Fibroblast of peridontal ligament (primary cell): ENCODE measurements at regions not wholly inside any gene's neighbourhood (a gene's known extent, or its start where the extent isn't known, plus 50 kb on each side); places are given as distances from the start of the nearest gene placed in this dataset.

ENCODE experiments used
- DNase-seq: peaks from one replicate; pipeline ENCODE4 v3.0.0-alpha.2; 2010; ENCODE audit errors: extremely low read depth

DNA sequence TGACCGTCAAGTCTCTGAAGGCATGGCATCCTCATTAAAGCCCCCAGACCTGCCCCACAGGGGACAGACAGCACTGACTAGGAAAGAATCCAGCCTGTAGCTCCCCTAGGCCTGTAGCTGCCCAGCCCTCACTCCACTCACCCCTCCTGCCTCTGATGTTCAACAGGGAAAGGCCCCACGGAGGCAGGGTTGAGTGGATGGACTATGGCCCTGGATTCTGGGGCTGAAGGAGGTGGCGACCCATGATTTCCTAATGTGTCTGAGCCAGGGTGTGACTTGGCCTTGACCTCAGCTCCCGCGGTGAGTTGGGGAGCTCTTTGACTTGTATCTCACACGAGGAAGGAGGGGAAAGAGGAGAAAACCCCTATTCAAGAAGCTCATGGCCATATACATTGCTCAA lies 238.5 kb upstream of the CSF3R start:
- no peak for DNase-seq

DNA sequence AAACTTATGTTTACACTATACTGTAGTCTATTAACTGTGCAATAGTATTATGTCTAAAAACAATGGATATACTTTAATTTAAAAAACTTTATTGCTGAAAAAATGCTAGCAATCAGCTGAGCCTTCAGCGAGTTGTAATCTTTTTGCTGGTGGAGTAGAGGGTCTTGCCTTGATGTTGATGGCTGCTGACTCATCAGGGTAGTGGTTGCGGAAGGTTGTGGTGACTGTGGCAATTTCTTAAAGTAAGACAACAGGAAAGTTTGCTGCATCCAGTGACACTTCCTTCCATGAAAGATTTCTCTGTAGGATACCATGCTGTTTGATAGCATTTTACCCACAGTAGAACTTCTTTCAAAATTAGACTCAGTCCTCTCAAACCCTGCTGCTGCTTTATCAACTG lies 234.7 kb upstream of the CSF3R start:
- no peak for DNase-seq

DNA sequence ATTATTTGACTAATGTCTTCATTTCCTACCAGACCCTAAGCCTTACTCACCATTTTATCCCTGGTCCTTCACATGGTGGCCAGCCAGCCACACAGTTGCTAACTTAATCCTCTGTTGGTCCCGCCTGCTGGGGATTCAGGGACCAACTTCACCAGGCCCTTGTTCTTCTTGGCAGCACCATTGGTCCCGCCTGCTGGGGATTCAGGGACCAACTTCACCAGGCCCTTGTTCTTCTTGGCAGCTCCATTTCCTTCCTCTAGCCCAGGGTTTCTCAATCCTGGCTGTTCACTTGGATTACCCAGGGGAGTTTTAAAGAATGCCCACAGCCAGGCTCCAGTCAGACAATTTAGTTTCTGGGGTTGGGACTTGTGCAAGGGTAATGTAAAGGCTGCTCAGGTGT lies 233.1 kb upstream of the CSF3R start:
- DNase-seq = no peak

DNA sequence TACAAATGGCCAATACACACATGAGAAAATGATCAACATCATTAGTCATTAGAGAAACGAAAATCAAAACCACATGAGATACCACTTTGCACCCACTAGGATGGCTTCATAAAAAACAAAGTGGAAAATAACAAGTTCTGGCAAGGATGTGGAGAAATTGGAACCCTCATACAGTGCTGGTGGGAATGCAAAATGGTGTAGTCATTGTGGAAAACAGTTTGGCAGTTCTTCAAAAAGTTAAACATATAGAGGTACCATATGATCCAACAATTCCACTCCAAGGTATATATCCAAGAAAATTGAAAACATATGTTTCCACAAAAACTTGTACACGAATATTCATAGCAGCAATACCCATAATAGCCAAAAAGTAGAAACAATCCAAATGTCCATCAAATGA lies 231.6 kb upstream of the CSF3R start:
- DNase-seq = no peak

DNA sequence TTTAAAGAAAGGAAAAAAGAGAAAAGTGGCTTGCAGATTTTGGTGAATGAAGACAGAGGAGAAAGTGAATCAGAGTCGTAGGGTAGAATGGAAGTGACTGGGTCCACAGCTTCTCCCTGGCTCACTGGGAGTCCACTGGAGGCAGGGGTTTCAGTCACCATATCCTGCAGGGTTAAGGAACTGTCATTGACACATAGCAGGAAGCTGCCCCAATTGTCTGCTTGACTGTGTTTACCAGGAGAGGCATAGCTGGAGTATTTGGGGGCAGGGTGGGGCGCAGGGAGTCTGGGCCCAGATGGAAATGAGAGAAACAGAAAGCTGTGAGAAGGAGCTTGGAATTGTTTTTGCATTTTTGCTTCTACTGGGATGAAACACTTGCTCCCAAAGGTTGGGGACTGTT lies 228.8 kb upstream of the CSF3R start:
- DNase-seq = no peak

DNA sequence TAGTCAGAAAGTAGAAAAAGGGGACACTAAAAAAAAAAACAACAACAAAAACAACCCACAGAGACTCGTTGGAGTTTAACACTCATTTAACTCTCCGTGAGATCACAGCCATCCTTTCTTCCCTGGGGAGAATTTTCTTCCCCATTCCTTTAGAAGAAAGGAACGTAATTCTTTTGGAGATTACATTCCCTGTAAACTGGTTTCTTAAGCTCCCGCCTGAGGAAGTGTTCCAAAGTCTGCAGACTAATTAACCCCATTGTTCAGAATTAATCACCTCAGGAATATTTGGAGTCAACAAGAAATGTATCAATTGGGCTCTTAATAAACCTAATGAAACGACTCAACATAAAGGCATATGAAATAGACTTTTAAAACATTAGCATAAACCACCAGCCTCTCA lies 228.2 kb upstream of the CSF3R start:
- no peak for DNase-seq

GRCh38 chr1:36709869-36710481 lies 227.3 kb upstream of the CSF3R start:
- no peak for DNase-seq

DNA sequence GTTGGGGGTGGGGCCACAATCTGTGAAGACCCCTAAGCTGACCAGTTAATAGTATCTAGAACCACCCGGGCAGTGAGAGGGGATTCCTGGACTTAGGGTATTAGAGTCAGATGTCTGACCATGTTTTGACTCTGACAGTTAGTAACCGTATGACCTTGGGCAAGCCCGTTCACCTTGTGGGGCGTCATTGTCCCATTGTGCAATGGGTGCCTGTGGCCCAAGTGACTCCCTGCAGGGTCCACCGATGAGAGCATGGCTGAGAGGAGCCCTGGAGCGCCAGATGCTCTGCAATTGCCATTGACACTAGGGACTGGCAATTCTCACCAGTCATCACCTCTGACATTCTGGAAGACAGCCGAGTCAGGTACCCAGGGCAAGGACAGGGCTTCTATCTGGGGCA lies 225.9 kb upstream of the CSF3R start:
- no peak for DNase-seq

GRCh38 chr1:36707221-36707620 lies 224.5 kb upstream of the CSF3R start:
- no peak for DNase-seq

- no peak for DNase-seq
These were observed 223.7 kb upstream of the CSF3R start for GRCh38 chr1:36706416-36706815.

DNA sequence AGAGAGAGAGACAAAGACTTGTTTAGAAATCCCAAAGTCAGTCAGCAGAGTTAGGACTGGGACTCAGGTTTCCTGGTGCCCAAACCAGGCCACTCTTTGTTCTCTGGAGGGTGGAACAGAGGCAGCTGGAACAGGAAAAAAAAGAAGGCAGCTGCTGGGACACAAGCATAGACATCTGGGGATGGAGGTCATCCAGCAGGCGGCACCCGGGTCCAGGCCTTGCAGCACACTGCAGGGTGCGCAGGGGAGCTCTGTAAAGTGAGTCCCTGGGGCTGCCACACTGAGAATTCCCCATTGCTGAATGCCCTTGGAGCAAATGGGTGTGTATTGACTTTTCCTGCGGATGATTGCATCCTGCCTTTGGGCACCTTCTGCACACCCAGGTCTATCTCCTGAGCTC lies 222.9 kb upstream of the CSF3R start:
- no peak for DNase-seq

DNA sequence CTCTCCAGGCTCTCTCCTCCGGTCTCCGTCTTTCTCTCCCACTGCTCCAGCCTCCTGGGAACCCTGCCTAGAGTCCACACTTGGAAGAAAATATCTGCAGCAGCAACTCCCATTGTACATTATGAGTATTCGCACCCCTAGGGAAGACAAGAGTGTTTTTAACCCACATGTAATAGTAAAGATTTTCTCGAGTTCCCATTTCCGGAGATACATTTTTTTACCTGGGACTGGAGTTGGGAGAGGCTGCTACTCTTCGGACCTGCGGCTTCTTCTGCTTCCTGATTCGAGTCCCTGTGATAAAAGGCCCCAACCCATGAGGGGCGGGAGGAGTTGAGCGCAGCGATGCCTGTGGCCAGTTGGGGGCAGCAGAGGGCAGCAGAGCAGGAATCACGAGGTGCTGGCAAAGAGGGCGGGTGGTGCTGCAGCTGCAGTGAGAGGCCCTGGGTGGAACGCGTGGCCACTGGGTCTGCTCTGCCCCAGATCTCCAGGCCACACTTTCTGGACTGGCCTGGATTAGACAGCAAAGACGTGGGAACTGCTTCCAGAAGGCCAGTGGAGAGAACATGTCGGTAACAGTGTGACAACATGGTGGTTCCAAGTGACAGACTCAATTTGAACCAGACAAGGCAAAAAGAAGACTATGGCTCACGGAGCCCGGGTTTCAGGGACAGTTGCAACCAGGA lies 221.0 kb upstream of the CSF3R start:
- peak; percentile 23 for DNase-seq

GRCh38 chr1:36702963-36703362 lies 220.2 kb upstream of the CSF3R start:
- no peak for DNase-seq

- no peak for DNase-seq
These were observed 216.6 kb upstream of the CSF3R start for GRCh38 chr1:36699113-36699911.

- no peak for DNase-seq
These were observed 215.3 kb upstream of the CSF3R start for GRCh38 chr1:36697836-36698605.

- DNase-seq = no peak
These were observed 213.7 kb upstream of the CSF3R start for GRCh38 chr1:36696261-36696940.

DNA sequence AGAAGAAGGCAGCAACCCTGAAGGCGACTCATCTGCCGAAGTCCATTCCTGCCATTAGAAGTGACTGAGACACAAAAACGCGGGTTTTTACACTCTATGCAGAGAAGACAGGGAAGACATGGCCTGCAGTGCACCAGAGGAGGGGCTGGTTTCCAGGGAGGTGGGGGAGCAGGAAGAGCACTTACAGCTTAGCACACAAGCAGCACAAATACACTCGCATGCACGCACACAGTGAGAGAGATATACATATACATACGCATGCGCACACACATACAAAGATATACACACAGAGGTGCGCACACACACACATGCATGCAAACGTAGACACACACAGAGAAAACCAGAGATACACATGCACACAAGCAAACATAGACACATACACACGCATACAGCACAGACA lies 210.9 kb upstream of the CSF3R start:
- DNase-seq = no peak

- no peak for DNase-seq
These were observed 210.4 kb upstream of the CSF3R start for GRCh38 chr1:36693161-36693525.

DNA sequence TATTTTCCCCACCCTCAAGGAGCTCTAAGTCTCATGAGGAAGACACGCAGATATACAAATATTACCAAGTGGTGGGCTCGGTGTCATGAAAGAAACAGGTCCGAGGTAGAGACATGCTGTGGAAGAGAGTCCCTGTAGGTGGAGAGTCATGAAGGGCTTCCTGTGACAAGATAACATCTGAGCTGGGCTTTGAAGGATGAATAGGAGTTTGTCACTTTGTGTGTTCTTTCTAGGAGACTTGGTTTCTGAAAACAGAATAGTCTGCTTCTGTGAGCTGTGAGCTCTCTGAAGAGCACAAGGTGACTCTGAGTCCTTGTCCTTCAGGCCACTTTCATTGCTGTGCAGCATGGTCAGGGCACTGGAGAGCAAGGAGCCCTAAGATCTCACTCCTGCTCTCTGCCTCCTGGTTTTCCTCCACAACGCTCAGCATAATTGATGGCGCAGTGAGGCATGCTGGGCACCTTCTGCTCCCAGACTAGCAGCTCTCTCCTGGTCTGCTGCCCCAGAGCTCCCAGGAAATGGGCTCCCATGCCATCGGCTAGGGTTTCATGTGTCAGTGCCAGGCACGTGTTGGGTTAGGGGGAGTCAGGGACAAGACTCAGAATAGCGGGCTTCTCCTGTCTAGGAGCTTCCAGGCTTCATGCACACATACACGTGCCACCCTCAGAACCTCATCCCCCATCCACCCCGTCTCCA lies 209.9 kb upstream of the CSF3R start:
- DNase-seq = no peak

DNA sequence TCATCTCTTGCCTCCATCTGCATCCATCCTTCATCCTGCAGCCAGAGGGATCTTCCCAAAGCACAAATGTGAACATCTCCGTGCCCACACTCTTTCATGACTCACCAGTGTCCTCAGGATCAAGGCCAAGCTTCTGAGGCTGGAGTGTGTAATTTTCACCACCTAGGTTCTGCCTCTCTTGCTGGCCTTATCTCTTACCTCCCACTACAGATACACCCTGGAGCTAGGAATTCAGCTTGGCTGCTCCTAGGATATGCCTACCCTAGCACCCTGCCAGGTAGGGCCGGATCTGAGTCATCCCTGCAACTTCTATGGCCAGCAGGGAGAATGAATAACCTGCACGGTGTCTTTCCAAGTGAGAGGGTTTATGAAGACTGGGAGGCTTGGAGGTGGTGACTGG lies 208.7 kb upstream of the CSF3R start:
- DNase-seq = no peak

GRCh38 chr1:36689992-36690391 lies 207.3 kb upstream of the CSF3R start:
- no peak for DNase-seq
